NT2/D1 (cell line): ENCODE measurements at regions not wholly inside any gene's neighbourhood (a gene's known extent, or its start where the extent isn't known, plus 50 kb on each side); places are given as distances from the start of the nearest gene placed in this dataset.

Source experiments
- SUZ12 ChIP-seq: IDR thresholded peaks from 2 replicates; pipeline ENCODE4 v1.6.1; 2011; ENCODE audit not compliant: insufficient read length, insufficient read depth; ENCODE audit errors: extremely low read depth
- YY1 ChIP-seq: IDR thresholded peaks from 2 replicates; pipeline ENCODE4 v1.6.1; 2011; ENCODE audit not compliant: insufficient read length, insufficient read depth

GRCh38 chr15:98051734-98052133, 91.2 kb downstream of the ARRDC4 start:
- no peak for TF ChIP-seq SUZ12
- TF ChIP-seq YY1 = no peak
